ENCODE measurements at regions not wholly inside any gene's neighbourhood (a gene's known extent, or its start where the extent isn't known, plus 50 kb on each side); places are given as distances from the start of the nearest gene placed in this dataset.

DNA sequence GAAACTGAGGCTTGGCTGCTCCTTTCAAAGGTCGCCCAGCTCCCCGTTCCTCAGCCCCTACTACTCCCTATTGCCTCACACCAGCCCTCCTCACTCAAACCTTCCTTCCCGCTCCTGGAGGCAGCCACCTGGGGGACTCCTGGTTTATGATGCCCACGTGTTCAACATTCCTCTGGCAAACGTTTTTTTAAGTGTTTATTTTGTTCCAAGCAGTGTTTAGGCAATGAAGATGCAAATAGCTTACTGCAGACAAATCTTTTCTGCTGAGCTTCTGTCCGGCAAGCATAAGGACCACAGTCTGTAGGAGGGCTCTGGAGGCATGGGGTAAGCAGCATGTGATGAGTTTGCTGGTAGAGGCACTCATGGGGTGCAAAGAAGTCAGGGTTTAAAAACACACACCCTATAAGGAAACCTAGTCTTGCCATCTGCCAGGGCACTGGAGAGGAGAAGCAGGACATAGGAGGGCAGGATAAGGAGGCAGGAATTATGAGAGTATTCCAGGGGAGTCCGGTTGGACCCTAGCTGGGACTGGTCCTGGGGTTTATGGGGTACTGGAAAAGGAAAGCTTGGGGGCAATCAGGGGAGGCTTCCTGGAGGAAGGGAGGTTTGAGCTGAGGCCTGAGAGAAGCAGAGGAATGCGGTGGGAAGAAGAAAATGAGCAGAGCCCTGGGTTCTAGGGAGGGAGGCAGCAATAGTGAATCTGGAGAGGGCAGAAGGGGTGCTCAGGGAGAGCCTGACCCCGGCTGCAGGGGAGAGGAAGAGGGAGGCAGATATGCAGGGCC lies 123.3 kb downstream of the NCOR2 start:
- DNase-seq (ENCODE audit: low spot score) = no peak

DNA sequence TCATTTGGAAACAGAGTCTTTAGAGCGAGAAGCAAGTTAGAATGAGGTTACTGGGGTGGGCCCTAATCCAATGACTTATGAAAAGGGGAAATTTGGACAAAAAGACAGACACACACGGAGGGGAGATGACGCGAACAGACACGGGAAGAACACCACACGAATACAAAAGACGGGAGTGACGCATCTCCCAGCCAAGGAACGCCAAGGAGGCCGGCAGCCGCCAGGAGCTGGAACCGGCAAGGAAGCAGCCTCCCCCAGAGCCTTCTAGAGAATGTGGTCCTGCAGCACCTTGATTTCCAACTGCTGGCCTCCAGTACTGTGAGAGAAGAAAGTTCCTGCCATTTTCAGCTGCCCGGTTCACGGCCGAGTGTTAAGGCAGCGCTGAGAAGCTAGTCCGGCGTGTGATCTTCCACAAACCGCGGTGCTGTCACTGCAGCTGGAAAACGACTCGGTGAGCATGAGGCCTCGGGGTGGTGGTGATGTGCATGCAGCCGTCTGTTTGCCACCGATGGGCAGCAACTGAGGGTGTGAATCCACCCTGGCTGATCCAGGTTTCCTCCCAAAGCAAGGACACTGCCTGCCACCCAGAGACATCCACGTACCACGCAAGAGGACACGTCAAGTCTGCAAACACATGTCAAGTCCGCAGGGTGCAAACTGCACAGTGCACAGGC lies 124.5 kb downstream of the NCOR2 start:
- no peak for DNase-seq (ENCODE audit: low spot score)

DNA sequence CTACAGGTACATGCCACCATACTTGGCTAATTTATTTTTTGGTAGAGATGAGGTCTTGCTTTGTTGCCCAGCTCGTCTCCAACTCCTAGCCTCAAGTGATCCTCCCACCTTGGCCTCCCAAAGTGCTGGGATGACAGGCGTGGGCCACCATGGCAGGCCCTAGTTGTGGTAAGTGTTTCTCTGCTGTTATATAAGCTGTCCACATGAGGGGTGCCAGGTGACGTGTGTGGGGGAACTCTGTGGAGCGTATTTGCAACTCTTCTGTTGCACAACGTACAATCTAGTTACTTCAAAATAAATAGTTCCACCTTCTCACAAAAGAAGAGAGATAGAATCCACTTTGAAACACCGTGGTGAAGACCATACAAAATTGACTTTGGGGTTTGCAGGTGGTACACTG lies 125.1 kb downstream of the NCOR2 start:
- DNase-seq (ENCODE audit: low spot score) = no peak

DNA sequence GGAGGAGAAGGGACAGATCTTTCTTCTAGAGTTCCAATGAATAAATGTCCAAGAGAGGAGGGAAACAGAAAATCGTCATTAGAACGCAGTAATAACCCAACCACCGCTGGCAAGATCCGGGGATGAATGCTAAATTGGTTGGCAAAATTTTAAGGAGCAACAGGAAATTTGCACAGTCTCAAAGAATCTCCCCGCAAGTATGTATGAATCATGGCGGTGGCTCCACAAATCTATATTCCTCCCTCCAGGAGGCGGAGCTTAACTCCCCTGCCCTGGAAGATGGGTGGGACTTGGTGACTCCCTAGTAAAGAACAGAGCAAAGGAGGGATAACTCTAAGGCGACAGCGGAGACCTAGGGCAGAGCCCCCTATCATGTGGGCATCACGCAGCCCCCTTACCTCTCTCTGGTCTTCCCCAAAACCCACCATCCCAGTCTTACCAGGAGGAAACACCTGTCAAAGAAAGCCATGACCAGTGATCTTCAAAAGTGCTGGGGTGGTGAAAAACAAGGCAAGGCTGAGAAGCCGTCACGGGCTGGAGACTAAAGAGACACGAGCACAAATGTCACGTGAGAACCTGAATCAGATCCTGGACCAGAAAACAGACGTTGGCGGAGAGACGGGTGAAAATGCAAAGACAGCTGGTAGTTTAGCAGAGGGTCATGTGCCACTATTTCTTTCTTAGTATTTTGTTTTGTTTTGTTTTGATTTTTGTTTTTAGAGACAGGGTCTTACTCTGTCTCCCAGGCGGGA lies 125.8 kb downstream of the NCOR2 start:
- no peak for DNase-seq (ENCODE audit: low spot score)

- DNase-seq (ENCODE audit: low spot score) = no peak
These were observed 126.5 kb downstream of the NCOR2 start for GRCh38 chr12:124440841-124441381.

- no peak for DNase-seq (ENCODE audit: low spot score)
These were observed 127.3 kb downstream of the NCOR2 start for GRCh38 chr12:124440031-124440626.

DNA sequence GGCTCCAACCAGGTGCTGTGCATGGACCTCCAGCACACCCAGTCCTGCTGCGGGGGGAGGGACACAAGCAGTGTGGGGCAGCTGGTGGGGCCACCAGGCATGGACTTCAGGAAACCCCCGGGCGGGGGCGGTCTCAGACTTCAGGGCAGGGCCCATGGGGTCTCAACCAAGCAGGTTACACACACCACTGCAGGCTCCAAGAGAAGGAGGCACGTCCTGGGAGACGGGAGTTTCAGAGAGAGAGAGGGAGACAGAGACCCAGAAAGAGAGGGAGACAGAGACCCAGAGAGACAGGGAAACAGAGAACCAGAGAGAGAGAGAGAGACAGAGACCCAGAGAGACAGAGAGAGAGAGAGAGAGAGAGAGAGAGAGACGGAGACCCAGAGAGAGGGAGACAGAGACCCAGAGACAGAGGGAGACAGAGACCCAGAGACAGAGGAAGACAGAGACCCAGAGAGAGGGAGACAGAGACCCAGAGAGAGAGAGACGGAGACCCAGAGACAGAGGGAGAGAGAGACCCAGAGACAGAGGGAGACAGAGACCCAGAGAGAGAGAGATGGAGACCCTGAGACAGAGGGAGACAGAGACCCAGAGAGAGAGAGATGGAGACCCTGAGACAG lies 128.9 kb downstream of the NCOR2 start:
- no peak for DNase-seq (ENCODE audit: low spot score)

GRCh38 chr12:124437617-124438436 lies 129.6 kb downstream of the NCOR2 start:
- DNase-seq (ENCODE audit: low spot score) = no peak

- DNase-seq (ENCODE audit: low spot score) = no peak
These were observed 130.3 kb downstream of the NCOR2 start for GRCh38 chr12:124437121-124437520.

GRCh38 chr12:124436366-124436765 lies 131.0 kb downstream of the NCOR2 start:
- DNase-seq (ENCODE audit: low spot score) = no peak

DNA sequence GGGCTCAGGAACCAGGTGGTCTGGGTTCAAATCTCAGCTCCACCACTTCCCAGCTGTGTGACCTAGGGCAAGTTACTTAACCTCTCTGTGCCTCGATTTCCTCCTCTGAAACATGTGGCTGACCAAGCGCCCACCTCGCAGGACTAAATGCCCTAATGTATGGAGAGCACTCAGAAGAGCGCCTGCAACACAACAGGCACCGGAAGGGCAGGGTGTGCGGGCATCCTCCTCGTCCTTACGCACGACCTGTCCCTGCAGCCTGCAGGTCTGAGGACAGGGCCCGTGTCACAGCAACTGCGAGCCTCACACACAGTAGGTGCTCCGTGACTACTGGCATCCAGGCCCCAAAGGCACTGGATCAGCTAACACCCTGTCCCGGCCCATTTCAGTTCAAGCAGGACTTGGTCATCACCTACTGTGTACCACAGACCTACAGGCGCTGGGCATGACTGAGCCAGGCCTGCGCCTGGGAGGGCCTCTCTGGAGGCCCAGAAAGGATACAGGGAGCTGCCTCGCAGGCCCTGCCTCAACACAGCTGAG lies 131.5 kb downstream of the NCOR2 start:
- DNase-seq (ENCODE audit: low spot score) = no peak

DNA sequence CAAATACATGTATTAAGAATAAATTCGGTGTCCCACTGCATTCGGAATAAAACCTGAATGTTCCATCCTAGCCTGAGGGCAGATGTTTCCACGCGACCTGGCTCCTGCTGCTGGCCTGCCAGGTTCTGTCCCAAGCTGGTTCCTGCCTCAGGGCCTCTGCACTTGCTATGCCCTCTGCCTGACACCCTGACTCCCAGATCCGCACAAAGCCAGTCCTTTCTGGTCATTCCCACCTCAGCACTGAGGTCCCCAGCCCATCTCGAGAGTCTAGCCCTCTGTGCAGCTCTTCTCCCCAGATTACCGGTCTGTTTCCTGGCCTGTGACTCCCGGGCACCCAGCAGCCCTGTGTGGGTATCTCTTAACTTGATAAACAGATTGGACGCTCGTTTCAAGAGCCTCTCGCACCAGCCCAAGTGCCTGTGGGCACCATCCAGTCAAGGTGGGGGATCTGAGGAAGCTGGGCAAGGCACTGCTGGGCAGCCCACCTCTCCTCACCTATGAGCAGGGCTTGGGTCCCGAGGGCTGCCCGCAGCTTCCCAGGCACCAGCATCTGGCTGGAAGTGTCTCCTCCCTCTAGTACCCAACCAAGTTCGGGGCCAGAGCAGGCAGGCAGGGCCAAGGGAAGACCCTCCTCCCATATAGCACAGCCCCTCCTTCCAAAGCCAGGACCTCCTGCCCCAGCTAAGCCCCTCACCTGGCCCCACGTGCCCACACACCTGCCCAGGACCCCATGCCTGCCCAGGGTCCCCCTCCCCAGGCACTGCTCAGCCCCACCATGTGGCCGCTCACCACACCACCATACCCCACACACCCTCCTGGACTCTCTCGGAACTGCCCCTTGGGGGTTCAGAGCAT lies 132.2 kb downstream of the NCOR2 start:
- DNase-seq (ENCODE audit: low spot score) = no peak

GRCh38 chr12:124434354-124434753 lies 133.1 kb downstream of the NCOR2 start:
- DNase-seq (ENCODE audit: low spot score) = no peak

DNA sequence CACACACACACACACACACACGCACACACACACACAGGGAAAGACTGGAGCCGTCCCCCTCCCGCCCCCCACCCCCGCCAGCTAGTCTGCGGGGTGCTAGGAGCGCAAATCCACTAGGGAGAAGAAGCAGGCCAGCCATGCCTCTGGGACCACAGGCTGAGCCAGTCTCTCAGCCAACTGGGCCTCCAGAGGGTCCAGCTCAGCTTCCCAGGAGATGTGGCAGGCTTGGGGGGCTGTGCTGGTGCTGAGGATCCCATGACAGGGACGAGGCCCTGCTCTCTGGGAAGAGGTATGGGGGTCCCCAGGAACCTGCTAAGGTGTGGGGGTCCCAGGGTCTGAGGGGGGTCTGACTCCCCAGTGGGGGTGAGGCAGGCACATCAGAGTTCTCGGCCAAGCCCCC lies 133.5 kb downstream of the NCOR2 start:
- no peak for DNase-seq (ENCODE audit: low spot score)

- no peak for DNase-seq (ENCODE audit: low spot score)
These were observed 134.1 kb downstream of the NCOR2 start for GRCh38 chr12:124433147-124433874.

- no peak for DNase-seq (ENCODE audit: low spot score)
These were observed 135.0 kb downstream of the NCOR2 start for GRCh38 chr12:124432376-124432775.

DNA sequence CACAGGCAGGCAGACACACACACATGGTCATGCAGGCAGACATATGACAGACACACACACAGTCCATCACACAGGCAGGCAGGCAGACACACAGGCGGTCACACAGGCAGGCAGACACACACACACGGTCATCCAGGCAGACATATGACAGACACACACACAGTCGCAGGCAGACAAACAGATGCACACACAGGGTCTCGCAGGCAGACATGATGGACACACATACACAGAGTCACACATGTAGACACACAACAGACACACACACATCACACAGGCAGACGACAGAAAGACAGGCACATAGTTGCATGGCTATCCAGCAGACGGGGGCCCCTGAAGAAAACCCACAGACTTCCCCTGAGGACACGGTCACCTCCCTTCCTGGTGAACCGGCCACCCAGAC lies 135.4 kb downstream of the NCOR2 start:
- no peak for DNase-seq (ENCODE audit: low spot score)

DNA sequence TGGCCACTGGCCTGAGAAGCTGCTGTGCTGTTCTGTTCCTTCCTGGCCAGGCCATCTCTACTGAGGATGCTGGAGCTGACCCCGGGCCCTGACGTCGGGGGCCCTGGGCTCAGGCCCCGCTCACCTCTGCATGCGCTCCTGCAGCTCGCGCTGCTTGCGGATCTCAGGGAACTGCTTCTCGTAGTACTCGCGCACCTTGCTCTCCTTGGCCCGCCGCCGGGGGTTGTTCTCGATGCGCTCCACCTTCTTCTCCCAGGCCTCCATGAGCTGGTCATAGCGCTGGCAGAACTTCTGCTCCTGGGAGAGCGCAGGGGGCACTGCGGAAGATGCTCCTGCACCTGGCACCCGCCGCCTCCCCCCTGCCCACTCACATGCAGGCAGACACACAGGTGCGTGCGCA lies 135.6 kb downstream of the RFLNA start:
- no peak for DNase-seq (ENCODE audit: low spot score)

DNA sequence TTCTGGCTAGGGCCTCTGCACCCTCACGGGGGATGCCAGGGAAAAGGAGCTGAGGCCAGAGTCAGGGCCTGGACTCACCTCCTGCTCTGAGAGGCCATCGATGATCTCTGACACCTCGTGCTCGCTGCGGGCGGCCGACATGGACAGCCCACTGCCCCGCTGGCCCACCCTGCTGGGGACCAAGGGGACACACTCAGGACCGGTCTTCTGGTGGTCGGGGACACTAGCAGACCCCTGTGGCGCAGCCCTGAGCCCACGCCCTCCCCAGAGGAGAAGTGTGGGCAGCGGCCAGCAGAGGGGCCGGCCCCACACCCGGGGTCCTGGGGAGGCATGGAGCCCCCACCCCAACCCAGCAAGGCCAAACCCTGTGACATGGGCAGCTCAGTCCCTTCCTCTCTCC lies 134.6 kb downstream of the RFLNA start:
- no peak for DNase-seq (ENCODE audit: low spot score)
